ENCODE measurements at regions not wholly inside any gene's neighbourhood (a gene's known extent, or its start where the extent isn't known, plus 50 kb on each side); places are given as distances from the start of the nearest gene placed in this dataset.

DNA sequence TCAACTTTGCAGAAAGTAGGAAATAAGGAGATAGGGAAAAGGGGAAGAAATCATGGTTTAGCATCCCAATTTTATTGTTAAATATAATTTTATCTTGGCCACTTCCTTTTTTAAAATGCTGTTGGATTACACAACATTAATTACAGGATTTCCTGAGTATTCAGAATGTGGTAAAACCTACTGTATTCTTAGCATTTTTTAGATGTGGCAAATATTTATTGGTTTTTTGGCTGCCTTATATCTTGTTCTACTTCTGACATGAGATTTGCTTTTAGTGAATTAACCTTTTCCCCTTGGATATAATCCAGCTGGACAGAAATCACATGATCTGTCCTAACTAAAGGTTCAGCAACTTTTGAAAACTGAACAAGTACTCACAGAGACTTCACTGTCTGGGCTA, 104.9 kb downstream of the PTGS2 start:
- in situ Hi-C loops (cut with HindIII; ENCODE audit: low pct_unique_long_range_greater_than_20kb, low sequenced_read_pairs), result no loop called here
- DNase-seq (ENCODE audit: low read depth in 1 of 2, low spot score in 1 of 2), result no peak
- no peak for TF ChIP-seq JUND (IDR thresholded peaks at IDR 0.05; ENCODE audit: low read depth)

DNA sequence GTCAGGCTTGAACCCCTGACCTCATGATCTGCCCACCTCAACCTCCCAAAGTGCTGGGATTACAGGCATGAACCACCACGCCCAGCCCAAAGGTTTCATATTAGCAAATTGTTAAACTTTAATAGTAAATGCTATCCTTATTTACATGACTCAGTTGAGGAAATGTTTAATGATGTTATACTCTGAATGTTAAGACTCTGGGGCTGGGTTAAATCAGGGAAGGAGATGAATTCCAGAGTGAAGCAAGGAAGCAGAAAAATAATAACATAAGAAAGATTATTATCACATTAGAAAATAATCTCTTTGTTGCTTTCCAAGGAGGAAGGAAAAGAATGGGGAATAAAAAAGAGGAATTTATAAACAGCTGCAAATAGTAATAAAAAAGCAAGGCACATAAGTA, 105.3 kb downstream of the PTGS2 start:
- no peak for TF ChIP-seq JUND (IDR thresholded peaks at IDR 0.05; ENCODE audit: low read depth)

GRCh38 chr1:186572509-186572908, 107.7 kb downstream of the PTGS2 start:
- no peak for DNase-seq (ENCODE audit: low read depth in 1 of 2, low spot score in 1 of 2)
- in situ Hi-C loops (cut with HindIII; ENCODE audit: low pct_unique_long_range_greater_than_20kb, low sequenced_read_pairs), result no loop called here
- TF ChIP-seq JUND (IDR thresholded peaks at IDR 0.05; ENCODE audit: low read depth), result no peak

More for the DNA sequence above, 105.3 kb downstream of the PTGS2 start:
- DNase-seq (ENCODE audit: low read depth in 1 of 2, low spot score in 1 of 2), result no peak
- in situ Hi-C loops (cut with HindIII; ENCODE audit: low pct_unique_long_range_greater_than_20kb, low sequenced_read_pairs), result no loop called here

DNA sequence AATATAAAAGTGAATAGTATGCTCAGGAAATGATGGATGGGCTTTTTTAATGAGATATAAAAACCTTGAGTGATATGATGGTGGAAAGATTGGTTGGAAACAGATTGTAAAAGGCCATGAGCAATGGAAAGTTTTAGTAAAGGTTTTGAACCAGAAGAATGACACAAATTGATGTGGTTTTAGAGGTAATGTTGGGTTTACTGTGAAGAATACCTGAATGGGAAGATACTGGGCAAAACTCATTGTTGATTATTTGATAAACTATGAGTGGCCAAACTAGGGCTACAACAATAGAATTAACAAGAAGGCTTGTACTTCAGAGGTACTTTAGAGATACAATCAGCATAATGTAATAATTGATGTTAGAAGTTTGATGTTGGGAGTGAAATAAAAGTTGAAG, 108.5 kb downstream of the PTGS2 start:
- in situ Hi-C loops (cut with HindIII; ENCODE audit: low pct_unique_long_range_greater_than_20kb, low sequenced_read_pairs), result no loop called here
- no peak for DNase-seq (ENCODE audit: low read depth in 1 of 2, low spot score in 1 of 2)
- TF ChIP-seq JUND (IDR thresholded peaks at IDR 0.05; ENCODE audit: low read depth), result no peak

- in situ Hi-C loops (cut with HindIII; ENCODE audit: low pct_unique_long_range_greater_than_20kb, low sequenced_read_pairs), result no loop called here
- DNase-seq (ENCODE audit: low read depth in 1 of 2, low spot score in 1 of 2), result no peak
- no peak for TF ChIP-seq JUND (IDR thresholded peaks at IDR 0.05; ENCODE audit: low read depth)
These were observed 108.9 kb upstream of the PDC start for GRCh38 chr1:186569856-186570255.

- in situ Hi-C loops (cut with HindIII; ENCODE audit: low pct_unique_long_range_greater_than_20kb, low sequenced_read_pairs), result no loop called here
These were observed 107.3 kb upstream of the PDC start for GRCh38 chr1:186568221-186568620.

DNA sequence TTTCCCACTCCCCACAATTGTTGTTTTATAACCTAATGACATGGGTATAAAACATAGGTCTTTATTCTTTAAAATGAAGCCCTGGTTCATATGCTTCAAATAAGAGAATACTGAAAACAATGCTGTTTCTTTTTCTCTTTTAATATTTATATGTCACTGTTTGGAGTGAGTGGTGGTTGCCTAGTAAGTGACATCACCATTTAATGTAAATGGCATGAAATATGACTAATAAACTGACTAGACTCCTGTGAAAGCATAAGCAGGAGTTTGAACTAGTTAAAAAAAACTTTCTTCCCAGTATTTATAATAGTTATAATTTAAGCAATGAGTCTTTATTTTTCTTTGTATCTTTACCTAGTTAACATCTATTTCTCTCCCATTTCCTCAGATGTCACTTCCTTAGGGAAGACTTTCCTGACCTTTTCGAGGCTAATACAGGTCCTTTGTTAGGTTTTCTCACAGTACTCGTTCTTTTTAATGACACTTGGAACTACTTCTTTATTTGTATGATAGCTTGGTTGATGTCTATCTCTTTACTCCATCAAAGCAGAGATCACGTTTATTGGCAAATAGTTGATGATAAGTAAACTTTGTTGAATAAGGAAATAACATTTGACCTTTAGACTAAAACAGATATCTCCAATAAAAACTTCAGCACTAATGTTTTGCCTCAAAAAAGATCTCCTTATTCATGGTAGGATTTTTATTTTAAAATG, 105.4 kb upstream of the PDC start:
- TF ChIP-seq JUND (IDR thresholded peaks at IDR 0.05; ENCODE audit: low read depth), result no peak
- DNase-seq (ENCODE audit: low read depth in 1 of 2, low spot score in 1 of 2), result no peak
- in situ Hi-C loops (cut with HindIII; ENCODE audit: low pct_unique_long_range_greater_than_20kb, low sequenced_read_pairs), result no loop called here

More at GRCh38 chr1:186568221-186568620, 107.3 kb upstream of the PDC start:
- no peak for TF ChIP-seq JUND (IDR thresholded peaks at IDR 0.05; ENCODE audit: low read depth)
- DNase-seq (ENCODE audit: low read depth in 1 of 2, low spot score in 1 of 2), result peak; percentile 21 to 55

DNA sequence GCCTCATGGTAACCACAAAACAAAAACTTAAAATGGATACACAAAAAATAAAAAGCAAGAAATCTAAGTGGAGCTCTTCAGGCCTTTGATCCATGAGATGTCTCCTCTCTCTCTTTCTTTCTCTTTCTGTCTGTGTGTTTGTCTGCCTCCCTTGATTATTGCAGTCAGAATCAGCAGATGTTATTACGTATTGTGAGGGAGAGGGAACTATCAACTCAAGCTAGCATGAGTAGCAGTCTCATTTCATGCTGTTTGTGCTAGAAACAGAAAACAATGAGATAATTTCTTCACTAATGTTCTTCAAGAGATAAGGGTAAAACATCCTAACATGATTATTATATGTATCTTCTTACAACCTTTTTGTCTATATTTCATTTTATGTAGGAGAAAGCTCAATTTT, 103.7 kb upstream of the PDC start:
- no peak for DNase-seq (ENCODE audit: low read depth in 1 of 2, low spot score in 1 of 2)
- in situ Hi-C loops (cut with HindIII; ENCODE audit: low pct_unique_long_range_greater_than_20kb, low sequenced_read_pairs), result no loop called here
- no peak for TF ChIP-seq JUND (IDR thresholded peaks at IDR 0.05; ENCODE audit: low read depth)

GRCh38 chr1:186559601-186560116, 98.7 kb upstream of the PDC start:
- in situ Hi-C loops (cut with HindIII; ENCODE audit: low pct_unique_long_range_greater_than_20kb, low sequenced_read_pairs), result no loop called here
- TF ChIP-seq JUND (IDR thresholded peaks at IDR 0.05; ENCODE audit: low read depth), result no peak
- DNase-seq (ENCODE audit: low read depth in 1 of 2, low spot score in 1 of 2), result peak in 1 of 2 experiments; percentile 25

- in situ Hi-C loops (cut with HindIII; ENCODE audit: low pct_unique_long_range_greater_than_20kb, low sequenced_read_pairs), result no loop called here
- TF ChIP-seq JUND (IDR thresholded peaks at IDR 0.05; ENCODE audit: low read depth), result no peak
- DNase-seq (ENCODE audit: low read depth in 1 of 2, low spot score in 1 of 2), result no peak
These were observed 96.3 kb upstream of the PDC start for GRCh38 chr1:186557147-186557777.

- no peak for TF ChIP-seq JUND (IDR thresholded peaks at IDR 0.05; ENCODE audit: low read depth)
- in situ Hi-C loops (cut with HindIII; ENCODE audit: low pct_unique_long_range_greater_than_20kb, low sequenced_read_pairs), result no loop called here
These were observed 89.9 kb upstream of the PDC start for GRCh38 chr1:186550832-186551231.

DNA sequence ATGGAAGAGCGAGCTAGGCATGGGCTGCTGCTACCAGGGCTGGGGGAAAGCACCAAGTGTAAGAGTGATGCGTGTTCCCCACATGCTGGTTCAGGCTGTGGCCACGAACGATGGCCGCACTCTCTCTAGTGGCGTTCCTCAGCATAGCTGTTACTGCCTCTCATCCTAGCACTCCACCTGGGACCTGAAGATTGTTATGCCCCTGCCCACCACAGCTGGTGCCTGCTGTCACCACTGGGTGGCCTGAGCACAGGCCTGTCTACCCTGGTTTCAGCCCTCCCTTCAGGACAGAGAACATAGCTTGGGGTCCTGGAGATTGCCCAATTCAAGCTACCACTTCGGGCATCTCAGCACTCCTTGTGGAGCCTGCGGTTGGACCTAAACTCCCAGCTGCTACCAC, 80.1 kb upstream of the PDC start:
- no peak for TF ChIP-seq JUND (IDR thresholded peaks at IDR 0.05; ENCODE audit: low read depth)
- DNase-seq (ENCODE audit: low read depth in 1 of 2, low spot score in 1 of 2), result peak in 1 of 2 experiments; percentile 16
- in situ Hi-C loops (cut with HindIII; ENCODE audit: low pct_unique_long_range_greater_than_20kb, low sequenced_read_pairs), result no loop called here

More at GRCh38 chr1:186550832-186551231, 89.9 kb upstream of the PDC start:
- no peak for DNase-seq (ENCODE audit: low read depth in 1 of 2, low spot score in 1 of 2)

DNA sequence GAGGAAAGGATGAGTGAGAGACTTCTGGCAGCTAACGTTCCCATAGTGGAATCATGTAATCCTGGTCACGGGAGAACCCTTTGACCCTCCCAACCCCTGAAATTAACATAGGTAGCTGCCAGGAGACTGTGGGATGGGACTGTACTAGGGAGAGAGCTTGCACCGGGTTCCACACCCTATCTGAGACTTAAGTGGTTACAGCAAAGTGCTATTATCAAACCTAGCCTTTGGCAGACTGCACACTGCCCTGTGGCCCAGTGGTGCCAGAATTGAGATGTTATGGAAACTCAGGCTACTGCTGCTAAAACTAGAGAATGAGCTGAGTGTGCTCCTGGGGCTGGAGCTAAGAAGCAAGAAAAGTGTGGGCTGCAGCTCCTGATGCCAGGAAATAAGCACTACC, 79.6 kb upstream of the PDC start:
- in situ Hi-C loops (cut with HindIII; ENCODE audit: low pct_unique_long_range_greater_than_20kb, low sequenced_read_pairs), result no loop called here
- TF ChIP-seq JUND (IDR thresholded peaks at IDR 0.05; ENCODE audit: low read depth), result no peak
- DNase-seq (ENCODE audit: low read depth in 1 of 2, low spot score in 1 of 2), result no peak

Measured in T47D (cell line).